Fibroblast of the aortic adventitia (primary cell): ENCODE measurements at regions not wholly inside any gene's neighbourhood (a gene's known extent, or its start where the extent isn't known, plus 50 kb on each side); places are given as distances from the start of the nearest gene placed in this dataset. TPM values are rescaled to one million over a fixed set of nuclear protein-coding genes. Genes with fewer than 3 reads are reported as not detected.

Experiments used
- DNase-seq: peaks from one replicate; pipeline ENCODE4 v3.0.0-alpha.2; 2010; ENCODE audit warnings: low read depth
- H3K4me3 ChIP-seq: 2 replicates; pipeline ENCODE4 v1.5.1; 2011; ENCODE audit warnings: low read depth, mild to moderate bottlenecking, control low read depth, low read length, moderate library complexity
- CTCF ChIP-seq: IDR thresholded peaks from 2 replicates; pipeline ENCODE4 v1.5.1; 2011; ENCODE audit warnings: mild to moderate bottlenecking, low read length, control low read depth, inconsistent platforms; ENCODE audit not compliant: insufficient read depth
- small RNA-seq: library from RNA; depleted of rRNA; stranded (forward); fragments of <200 nt; gene quantifications from one replicate; pipeline ENCODE3, GENCODE V24; 2012

GRCh38 chr21:20944139-20944538, 54.1 kb upstream of the NCAM2 start:
- H3K4me3 ChIP-seq = no peak overlapping the region
- TF ChIP-seq CTCF = no peak
- no peak for DNase-seq

GRCh38 chr21:20946701-20947100, 51.5 kb upstream of the NCAM2 start:
- TF ChIP-seq CTCF = no peak
- no peak overlapping the region for H3K4me3 ChIP-seq
- no peak for DNase-seq

Small RNA genes lying in the stretch of these regions (small RNA-seq; reads per million reads assigned to genes)
- not detected for gene AL157359.3
- not detected for gene AP001506.1
- gene MIR548X = not detected
- not detected for gene RN7SKP147
- gene RNU1-139P = 1.5 reads per million, percentile 54 among the genes with 10 or more reads in this experiment
- gene RNU6-772P = not detected
- not detected for gene RPL37P4
